Activated T-cell treated with anti-CD3 and anti-CD28 coated beads, Interleukin-2, amount 50 U/mL, for 4 hours (primary cell): ENCODE measurements at regions not wholly inside any gene's neighbourhood (a gene's known extent, or its start where the extent isn't known, plus 50 kb on each side); places are given as distances from the start of the nearest gene placed in this dataset.

Source experiments
- ATAC-seq, 2 donors: fragments of 200-7000 bp; cut with Tn5 transposase; one replicate each; pipeline ENCODE4 v1.10.0; 2021
- DNase-seq: peaks from one replicate; pipeline ENCODE4 v3.0.0-alpha.2; 2020
- H3K27me3 Mint-ChIP-seq: one replicate; pipeline ENCODE4 v1.8.0; 2021; ENCODE audit warnings: low read depth, mixed read lengths
- H3K36me3 Mint-ChIP-seq: one replicate; pipeline ENCODE4 v1.8.0; 2022; ENCODE audit warnings: mixed read lengths; ENCODE audit not compliant: insufficient read depth
- H3K4me1 Mint-ChIP-seq: one replicate; pipeline ENCODE4 v1.8.0; 2021; ENCODE audit warnings: low read depth, mixed read lengths
- H3K4me3 Mint-ChIP-seq: one replicate; pipeline ENCODE4 v1.8.0; 2021; ENCODE audit warnings: mild to moderate bottlenecking, moderate library complexity, mixed read lengths
- H3K9me3 Mint-ChIP-seq: one replicate; pipeline ENCODE4 v1.8.0; 2021; ENCODE audit warnings: mixed read lengths

DNA sequence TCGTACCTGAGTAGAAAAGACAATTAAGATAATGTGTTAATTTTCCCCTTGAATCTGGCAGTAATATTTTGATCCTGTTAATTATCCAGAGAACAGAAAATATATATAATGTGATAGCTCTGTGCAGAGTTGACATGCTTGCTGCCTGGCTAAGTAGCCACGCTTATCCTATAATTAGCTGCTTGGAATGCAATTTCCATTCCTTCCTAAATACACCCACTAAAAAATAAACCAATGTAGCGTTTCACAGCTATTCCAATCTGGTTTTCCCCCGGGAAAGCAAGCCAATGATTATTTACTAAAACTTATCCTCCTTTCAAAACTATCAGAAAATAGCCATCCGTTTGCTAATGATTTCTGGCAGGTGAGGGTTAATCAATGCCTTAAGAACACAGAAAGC lies 134.5 kb upstream of the IRX5 start:
- no peak for DNase-seq
- ATAC-seq: no peak
- no peaks in the 10 kb centered on the region for H3K9me3 Mint-ChIP-seq
- H3K27me3 Mint-ChIP-seq: no peaks in the 10 kb centered on the region
- H3K36me3 Mint-ChIP-seq: no peaks in the 10 kb centered on the region
- no peaks in the 10 kb centered on the region for H3K4me1 Mint-ChIP-seq
- H3K4me3 Mint-ChIP-seq: no peak overlapping the region

DNA sequence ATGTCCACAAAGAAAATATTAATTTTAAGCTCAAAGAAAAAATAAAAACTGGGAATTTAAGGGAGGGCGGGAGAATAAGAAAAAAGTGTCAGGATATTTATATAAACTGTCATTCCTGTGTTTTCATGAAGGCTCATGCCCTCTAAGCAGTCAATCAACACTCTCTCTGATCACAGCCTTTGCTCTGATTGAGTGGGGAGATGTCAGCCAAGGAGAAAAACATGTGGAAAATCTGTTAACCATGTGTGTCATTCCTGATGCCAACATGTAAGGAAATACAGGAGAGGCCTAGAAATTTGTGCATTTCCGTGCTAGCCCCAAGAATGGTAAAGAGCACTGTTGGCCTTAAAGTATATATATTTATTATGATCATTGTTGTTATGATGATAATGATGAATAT lies 137.9 kb upstream of the IRX5 start:
- no peaks in the 10 kb centered on the region for H3K4me1 Mint-ChIP-seq
- no peak for DNase-seq
- no peak overlapping the region for H3K4me3 Mint-ChIP-seq
- no peak for ATAC-seq
- H3K36me3 Mint-ChIP-seq: no peaks in the 10 kb centered on the region
- H3K27me3 Mint-ChIP-seq: no peaks in the 10 kb centered on the region
- no peaks in the 10 kb centered on the region for H3K9me3 Mint-ChIP-seq

DNA sequence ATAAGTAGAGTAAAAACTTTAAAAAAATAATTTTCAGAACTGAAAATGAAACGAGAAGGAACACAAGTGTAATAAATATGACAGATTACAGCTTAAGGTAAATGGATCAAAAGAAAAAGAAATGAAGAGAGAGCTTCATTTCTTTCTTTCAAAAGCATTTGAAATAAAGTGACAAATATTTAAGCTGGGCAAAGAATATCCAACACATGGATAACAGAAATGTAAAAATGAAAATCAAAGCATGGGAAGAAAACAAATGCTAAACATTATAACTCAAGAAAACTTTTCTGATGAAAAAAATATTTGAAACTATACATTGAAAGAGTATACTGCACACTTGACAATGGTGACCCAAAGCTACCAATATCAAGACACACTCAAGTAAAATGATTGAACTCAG lies 143.6 kb upstream of the IRX5 start:
- DNase-seq (no peak), ATAC-seq (no peak)
- Mint-ChIP-seq H3K36me3 (no peaks in the 10 kb centered on the region), H3K27me3 (no peaks in the 10 kb centered on the region), H3K4me1 (no peaks in the 10 kb centered on the region), H3K9me3 (peaks cover 9% of the 10 kb centered on the region), H3K4me3 (no peak overlapping the region)

DNA sequence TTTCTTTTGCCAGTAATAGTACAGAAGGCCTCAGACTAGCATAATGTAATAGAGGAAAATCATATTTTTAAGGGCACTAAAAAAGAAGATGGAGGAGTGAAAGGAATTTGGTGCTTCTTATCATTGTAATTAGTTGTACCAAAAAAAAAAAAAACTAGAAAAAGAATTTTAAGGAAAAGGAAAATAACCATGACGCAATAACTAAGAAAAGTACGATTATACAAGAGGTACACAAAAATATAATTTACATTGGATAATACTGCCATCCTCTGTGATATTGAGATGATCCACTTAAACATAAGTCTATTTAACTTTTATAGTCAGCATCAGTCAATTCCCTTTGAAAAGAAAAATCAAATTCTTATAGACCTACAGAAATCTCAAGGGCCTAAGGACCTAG lies 146.7 kb upstream of the IRX5 start:
- ATAC-seq: no peak
- no peaks in the 10 kb centered on the region for H3K36me3 Mint-ChIP-seq
- no peaks in the 10 kb centered on the region for H3K27me3 Mint-ChIP-seq
- peaks cover 9% of the 10 kb centered on the region for H3K9me3 Mint-ChIP-seq
- no peaks in the 10 kb centered on the region for H3K4me1 Mint-ChIP-seq
- H3K4me3 Mint-ChIP-seq: no peak overlapping the region
- DNase-seq: no peak

DNA sequence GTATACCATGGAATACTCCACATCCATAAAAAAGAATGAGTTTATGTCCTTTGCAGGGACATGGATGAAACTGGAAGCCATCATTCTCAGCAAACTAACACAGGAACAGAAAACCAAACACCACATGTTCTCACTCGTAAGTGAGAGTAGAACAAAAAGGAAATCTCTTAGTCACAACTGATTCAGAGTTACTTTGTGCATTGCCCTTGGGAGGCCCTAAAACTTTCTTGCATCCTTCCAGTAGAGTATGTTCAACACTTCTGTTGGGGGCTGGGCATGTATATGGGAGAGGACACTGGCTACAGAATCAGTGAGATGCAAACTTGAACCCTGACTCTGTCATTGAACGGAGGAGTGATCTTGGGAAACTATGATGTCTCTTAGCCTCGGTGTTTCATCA lies 147.4 kb upstream of the IRX5 start:
- ATAC-seq: no peak
- H3K27me3 Mint-ChIP-seq: no peaks in the 10 kb centered on the region
- peaks cover 9% of the 10 kb centered on the region for H3K9me3 Mint-ChIP-seq
- no peak for DNase-seq
- no peaks in the 10 kb centered on the region for H3K4me1 Mint-ChIP-seq
- no peaks in the 10 kb centered on the region for H3K36me3 Mint-ChIP-seq
- H3K4me3 Mint-ChIP-seq: no peak overlapping the region

DNA sequence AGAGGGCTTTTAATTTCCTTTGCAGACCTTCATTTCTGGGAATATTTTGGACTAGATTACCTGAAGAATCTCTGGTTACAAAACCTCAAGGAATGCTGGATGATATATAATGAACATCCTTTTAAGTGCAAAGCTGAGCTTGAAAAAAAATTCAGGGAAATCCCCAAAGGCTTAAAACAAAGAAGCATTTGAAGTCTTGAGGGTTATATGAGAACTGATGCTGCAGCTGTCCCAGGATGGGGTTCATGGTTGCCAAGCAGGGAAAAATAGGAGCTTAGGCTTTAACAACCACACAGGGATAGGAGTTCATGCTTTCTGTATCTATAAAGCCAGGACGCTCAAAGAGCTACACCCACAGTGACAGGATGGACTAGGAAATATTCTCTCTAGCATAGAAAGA lies 150.4 kb upstream of the IRX5 start:
- Mint-ChIP-seq H3K36me3 (no peaks in the 10 kb centered on the region), H3K9me3 (no peaks in the 10 kb centered on the region), H3K4me3 (no peak overlapping the region), H3K27me3 (no peaks in the 10 kb centered on the region), H3K4me1 (no peaks in the 10 kb centered on the region)
- ATAC-seq: no peak
- no peak for DNase-seq

DNA sequence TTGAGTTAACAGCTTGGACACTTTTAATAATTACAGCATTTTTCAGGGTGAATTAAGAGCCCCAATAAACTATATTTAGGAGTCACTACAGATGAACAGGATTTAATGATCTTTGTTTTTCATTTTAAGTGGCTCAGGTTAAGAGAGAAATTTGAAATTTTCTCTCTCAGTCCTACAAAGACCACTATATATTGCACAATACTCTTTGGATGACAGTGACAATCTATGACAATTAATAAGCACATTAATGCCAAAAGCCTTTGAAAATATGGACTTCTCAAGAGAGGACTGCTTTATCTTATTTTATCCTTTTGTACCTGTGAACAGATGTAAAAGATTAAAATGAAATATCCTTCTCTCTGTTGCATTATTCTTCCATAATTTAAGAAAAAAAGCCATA lies 151.1 kb upstream of the IRX5 start:
- no peak for ATAC-seq
- no peaks in the 10 kb centered on the region for H3K9me3 Mint-ChIP-seq
- DNase-seq: no peak
- H3K27me3 Mint-ChIP-seq: no peaks in the 10 kb centered on the region
- no peaks in the 10 kb centered on the region for H3K36me3 Mint-ChIP-seq
- no peaks in the 10 kb centered on the region for H3K4me1 Mint-ChIP-seq
- no peak overlapping the region for H3K4me3 Mint-ChIP-seq

DNA sequence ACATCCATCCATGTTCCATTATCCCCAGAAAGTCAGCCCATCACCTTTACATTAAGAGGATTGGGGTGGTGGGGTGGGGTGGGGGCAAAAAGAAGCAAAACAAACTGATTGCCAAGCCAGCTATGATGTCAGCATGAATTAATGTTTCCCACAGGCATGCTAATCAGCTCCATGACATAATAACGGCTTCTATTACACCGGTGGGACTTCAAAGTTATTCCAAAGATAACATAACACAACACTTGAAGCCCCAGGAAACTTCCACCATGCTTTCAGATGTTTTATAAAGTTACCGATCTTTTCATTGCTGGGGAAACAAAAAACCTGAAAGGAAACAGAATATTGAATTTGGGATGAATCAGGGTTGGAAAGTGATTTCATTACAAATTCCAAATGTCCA lies 155.9 kb upstream of the IRX5 start:
- no peaks in the 10 kb centered on the region for H3K9me3 Mint-ChIP-seq
- ATAC-seq (no peak), DNase-seq (no peak)
- no peak overlapping the region for H3K4me3 Mint-ChIP-seq
- H3K27me3 Mint-ChIP-seq: no peaks in the 10 kb centered on the region
- no peaks in the 10 kb centered on the region for H3K4me1 Mint-ChIP-seq
- H3K36me3 Mint-ChIP-seq: no peaks in the 10 kb centered on the region

DNA sequence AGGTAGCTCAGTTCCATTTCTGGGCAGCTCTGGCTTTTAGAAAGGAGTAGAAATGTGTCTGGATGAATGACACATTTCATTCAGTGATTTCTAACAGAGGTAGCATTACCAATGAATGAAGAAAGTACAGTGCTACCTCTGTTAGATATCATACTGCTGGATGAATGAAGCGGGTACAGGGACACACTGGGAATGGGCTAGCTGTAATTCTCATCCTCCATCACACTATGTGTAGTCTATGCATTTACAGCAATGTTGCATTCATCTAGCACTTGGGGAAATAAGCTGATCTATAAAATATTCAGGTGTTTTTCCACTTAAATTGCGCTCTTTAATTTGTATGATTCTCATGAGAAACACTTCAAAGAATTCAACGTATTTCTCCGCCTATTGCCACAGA lies 158.3 kb upstream of the IRX5 start:
- no peak for ATAC-seq
- H3K9me3 Mint-ChIP-seq: no peaks in the 10 kb centered on the region
- no peak overlapping the region for H3K4me3 Mint-ChIP-seq

DNA sequence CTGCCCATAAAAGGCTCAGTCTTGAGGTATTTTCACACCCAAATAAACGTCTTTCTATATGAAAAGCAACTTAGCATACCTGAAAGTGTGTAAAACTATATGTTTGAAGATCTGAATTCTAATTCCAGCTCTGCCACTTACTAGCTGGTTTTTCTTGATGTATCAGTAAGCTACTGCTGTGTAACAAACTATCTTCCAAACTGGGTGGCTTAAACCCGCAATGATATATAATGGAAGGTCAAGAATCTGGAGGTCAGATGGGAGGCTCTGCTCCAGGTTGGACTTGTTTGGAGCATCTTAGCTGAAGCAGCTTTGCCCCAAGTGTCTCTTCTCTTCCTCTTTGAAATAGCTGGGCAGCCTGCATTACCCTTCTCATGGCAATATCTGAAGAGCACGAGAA lies 164.3 kb upstream of the IRX5 start:
- no peaks in the 10 kb centered on the region for H3K36me3 Mint-ChIP-seq
- no peak overlapping the region for H3K4me3 Mint-ChIP-seq
- no peak for DNase-seq
- no peaks in the 10 kb centered on the region for H3K4me1 Mint-ChIP-seq
- H3K9me3 Mint-ChIP-seq: peaks cover 8% of the 10 kb centered on the region
- H3K27me3 Mint-ChIP-seq: no peaks in the 10 kb centered on the region
- no peak for ATAC-seq

More for the DNA sequence above, 158.3 kb upstream of the IRX5 start:
- no peak for DNase-seq
- Mint-ChIP-seq H3K4me1 (no peaks in the 10 kb centered on the region), H3K27me3 (no peaks in the 10 kb centered on the region), H3K36me3 (no peaks in the 10 kb centered on the region)

DNA sequence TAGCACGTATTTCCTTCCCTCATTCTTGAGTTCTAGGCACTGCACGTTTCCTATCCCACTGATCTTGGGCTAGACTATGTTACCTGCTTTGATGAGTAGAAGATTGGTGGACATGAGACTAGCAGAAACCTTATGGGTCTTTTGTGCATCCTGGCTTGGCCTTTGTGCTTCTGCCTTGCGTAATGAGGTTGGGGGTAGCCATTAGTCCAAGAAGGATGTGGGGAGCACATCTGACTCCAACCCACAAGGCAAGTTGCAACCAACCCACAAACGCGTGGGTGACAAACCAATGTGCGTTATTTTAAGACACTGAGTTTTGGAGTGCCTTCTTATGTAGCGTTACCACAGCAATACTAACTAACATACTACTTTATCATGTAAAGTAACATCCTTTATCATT lies 180.4 kb upstream of the IRX5 start:
- Mint-ChIP-seq H3K36me3 (no peaks in the 10 kb centered on the region), H3K9me3 (no peaks in the 10 kb centered on the region), H3K4me3 (no peak overlapping the region), H3K4me1 (no peaks in the 10 kb centered on the region), H3K27me3 (no peaks in the 10 kb centered on the region)
- DNase-seq (no peak), ATAC-seq (no peak)

DNA sequence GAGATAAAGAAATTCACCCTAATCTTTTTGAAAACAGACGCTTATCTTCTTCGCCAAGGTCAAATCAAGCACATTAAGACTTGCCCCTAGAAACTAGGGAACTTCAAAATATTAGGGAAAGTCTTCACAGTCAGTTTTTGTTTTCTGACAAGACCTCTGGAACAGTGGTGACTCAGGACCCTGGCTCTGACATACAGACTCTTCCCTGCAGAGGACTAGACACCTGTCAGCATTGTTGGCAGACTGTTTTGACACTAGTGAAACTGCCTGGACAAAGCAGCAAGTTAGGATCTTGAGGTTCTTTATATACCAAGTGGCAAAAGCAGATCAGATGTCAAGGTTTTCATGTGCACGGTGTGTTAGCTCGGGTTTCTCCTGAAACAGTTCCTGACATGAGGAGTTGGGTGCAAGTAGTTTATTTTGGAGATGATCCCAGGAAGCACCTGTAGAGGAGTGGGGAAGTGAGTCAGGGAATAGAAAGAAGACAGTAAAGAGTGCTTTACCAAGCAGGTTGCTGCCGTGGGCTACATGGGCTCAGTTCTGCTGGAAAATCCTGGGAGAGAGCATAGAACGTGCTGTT lies 182.0 kb upstream of the IRX5 start:
- no peak for DNase-seq
- no peak for ATAC-seq
- Mint-ChIP-seq H3K4me1 (no peaks in the 10 kb centered on the region), H3K27me3 (no peaks in the 10 kb centered on the region), H3K4me3 (no peak overlapping the region), H3K9me3 (no peaks in the 10 kb centered on the region), H3K36me3 (no peaks in the 10 kb centered on the region)

DNA sequence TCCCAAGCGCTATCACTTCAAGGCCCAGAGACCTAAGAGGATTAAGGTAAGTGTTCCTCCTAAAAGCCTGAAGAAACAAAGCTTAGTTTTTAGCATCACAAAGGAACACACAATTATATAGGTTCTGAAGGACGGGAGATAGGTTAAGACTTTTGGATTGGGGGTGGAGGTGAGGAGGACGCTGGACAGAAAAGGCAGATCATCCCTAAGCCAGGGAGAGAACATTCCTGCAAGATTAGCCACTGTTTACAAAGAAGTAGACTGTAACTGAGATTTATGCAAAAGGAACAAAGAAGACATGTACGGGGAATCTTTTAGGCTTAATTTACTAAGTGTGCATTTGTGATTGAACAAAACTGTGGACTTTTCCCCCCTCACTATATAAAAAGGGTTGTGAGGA lies 184.1 kb upstream of the IRX5 start:
- DNase-seq (no peak), ATAC-seq (no peak)
- Mint-ChIP-seq H3K4me1 (no peaks in the 10 kb centered on the region), H3K9me3 (no peaks in the 10 kb centered on the region), H3K4me3 (no peak overlapping the region), H3K36me3 (no peaks in the 10 kb centered on the region), H3K27me3 (no peaks in the 10 kb centered on the region)

DNA sequence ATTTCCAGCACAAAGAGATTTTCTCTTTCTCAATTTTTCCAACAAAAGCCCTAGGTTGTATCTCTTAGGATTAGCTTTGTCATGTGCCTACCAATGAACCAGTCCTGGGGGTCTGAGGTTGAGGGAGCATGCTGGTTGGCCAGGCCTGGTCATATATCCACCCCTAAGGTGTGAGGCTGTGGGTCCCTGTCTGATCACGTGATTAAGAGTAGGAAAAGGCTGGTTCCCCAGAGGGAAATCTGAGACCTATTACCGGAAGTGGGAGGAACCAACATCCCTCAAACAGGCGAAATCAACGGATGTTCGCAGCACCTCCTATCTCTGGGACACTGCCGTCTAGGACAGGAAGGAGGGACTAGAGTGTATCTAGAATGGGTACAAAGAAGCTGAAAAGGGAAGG lies 185.7 kb upstream of the IRX5 start:
- Mint-ChIP-seq H3K36me3 (no peaks in the 10 kb centered on the region), H3K4me1 (no peaks in the 10 kb centered on the region), H3K9me3 (no peaks in the 10 kb centered on the region), H3K4me3 (no peak overlapping the region), H3K27me3 (no peaks in the 10 kb centered on the region)
- DNase-seq (no peak), ATAC-seq (no peak)

DNA sequence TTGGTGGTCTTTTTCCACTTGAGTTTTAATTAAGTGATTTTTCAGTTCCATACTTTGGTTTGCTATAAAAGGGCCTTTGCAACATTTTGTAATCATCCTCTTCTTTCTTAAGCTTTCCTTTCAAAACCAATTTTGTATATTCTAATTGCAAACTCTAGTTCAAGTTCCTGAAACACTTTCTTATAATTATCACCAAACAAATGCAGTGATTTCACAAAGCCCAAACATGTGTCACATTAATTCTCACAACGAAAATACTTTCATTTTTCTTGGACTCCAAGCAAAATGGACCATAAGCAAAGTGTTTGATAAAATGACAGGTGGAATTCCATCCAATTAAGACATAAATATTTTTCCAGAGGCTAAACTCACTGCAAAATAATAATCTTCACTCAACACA lies 188.2 kb upstream of the IRX5 start:
- H3K4me1 Mint-ChIP-seq: no peaks in the 10 kb centered on the region
- H3K27me3 Mint-ChIP-seq: no peaks in the 10 kb centered on the region
- no peaks in the 10 kb centered on the region for H3K9me3 Mint-ChIP-seq
- H3K36me3 Mint-ChIP-seq: no peaks in the 10 kb centered on the region
- ATAC-seq: no peak
- DNase-seq: no peak
- H3K4me3 Mint-ChIP-seq: no peak overlapping the region

DNA sequence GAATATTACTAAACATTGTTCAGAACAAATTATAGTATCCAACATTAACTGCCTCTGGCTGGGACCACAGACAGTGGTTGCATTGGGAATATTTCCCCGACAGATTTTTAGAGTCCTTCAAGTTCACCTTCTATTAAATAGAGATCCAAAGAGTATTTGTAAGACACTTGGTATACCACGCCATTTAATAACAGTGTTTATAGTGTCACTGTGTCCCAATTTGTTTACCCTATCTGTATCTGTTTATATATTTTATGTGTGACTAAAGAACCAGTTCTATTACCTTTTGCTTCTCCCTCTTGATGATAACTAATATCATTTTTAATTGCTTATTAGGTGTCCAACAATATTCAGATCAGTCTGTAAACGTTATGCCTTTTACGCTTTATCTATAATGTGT lies 191.3 kb upstream of the IRX5 start:
- Mint-ChIP-seq H3K9me3 (no peaks in the 10 kb centered on the region), H3K4me1 (no peaks in the 10 kb centered on the region), H3K4me3 (no peak overlapping the region), H3K27me3 (no peaks in the 10 kb centered on the region), H3K36me3 (no peaks in the 10 kb centered on the region)
- ATAC-seq (no peak), DNase-seq (no peak)
